ENCODE measurements at regions not wholly inside any gene's neighbourhood (a gene's known extent, or its start where the extent isn't known, plus 50 kb on each side); places are given as distances from the start of the nearest gene placed in this dataset.

- no peak for TF ChIP-seq EZH2phosphoT487 (conservative IDR thresholded peaks at IDR 0.05; ENCODE audit: low read length)
- TF ChIP-seq, protein P1, sequence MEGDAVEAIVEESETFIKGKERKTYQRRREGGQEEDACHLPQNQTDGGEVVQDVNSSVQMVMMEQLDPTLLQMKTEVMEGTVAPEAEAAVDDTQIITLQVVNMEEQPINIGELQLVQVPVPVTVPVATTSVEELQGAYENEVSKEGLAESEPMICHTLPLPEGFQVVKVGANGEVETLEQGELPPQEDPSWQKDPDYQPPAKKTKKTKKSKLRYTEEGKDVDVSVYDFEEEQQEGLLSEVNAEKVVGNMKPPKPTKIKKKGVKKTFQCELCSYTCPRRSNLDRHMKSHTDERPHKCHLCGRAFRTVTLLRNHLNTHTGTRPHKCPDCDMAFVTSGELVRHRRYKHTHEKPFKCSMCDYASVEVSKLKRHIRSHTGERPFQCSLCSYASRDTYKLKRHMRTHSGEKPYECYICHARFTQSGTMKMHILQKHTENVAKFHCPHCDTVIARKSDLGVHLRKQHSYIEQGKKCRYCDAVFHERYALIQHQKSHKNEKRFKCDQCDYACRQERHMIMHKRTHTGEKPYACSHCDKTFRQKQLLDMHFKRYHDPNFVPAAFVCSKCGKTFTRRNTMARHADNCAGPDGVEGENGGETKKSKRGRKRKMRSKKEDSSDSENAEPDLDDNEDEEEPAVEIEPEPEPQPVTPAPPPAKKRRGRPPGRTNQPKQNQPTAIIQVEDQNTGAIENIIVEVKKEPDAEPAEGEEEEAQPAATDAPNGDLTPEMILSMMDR (IDR thresholded peaks at IDR 0.05; ENCODE audit: insufficient read depth, low read length, poor library complexity, severe bottlenecking), result no peak
- no peak overlapping the region for H3K4me2 ChIP-seq (ENCODE audit: low read depth, low read length, poor library complexity, severe bottlenecking)
Observed at GRCh38 chr9:86459191-86459590, 105.0 kb upstream of the TUT7 start.

GRCh38 chr9:86458191-86458855, 104.1 kb upstream of the TUT7 start:
- TF ChIP-seq, protein P1 (IDR thresholded peaks at IDR 0.05; ENCODE audit: insufficient read depth, low read length, poor library complexity, severe bottlenecking), result no peak
- TF ChIP-seq EZH2phosphoT487 (conservative IDR thresholded peaks at IDR 0.05; ENCODE audit: low read length), result no peak
- H2AFZ ChIP-seq (ENCODE audit: low read depth, low read length, severe bottlenecking), result no peak overlapping the region

More at GRCh38 chr9:86459191-86459590, 105.0 kb upstream of the TUT7 start:
- H3K9me3 ChIP-seq (ENCODE audit: insufficient read depth, low read length), result no peaks in the 10 kb centered on the region
- H3K4me3 ChIP-seq (ENCODE audit: insufficient read depth, low read length, poor library complexity, severe bottlenecking), result no peak overlapping the region
- no peak overlapping the region for H3K27ac ChIP-seq (ENCODE audit: low read depth, low read length)
- no peaks in the 10 kb centered on the region for H3F3A ChIP-seq (ENCODE audit: insufficient read depth)
- H3K79me2 ChIP-seq (ENCODE audit: insufficient read depth, low read length), result no peaks in the 10 kb centered on the region
- no peak overlapping the region for H2AFZ ChIP-seq (ENCODE audit: low read depth, low read length, severe bottlenecking)
- H3K36me3 ChIP-seq (ENCODE audit: low read length), result no peaks in the 10 kb centered on the region
- H3K27me3 ChIP-seq (ENCODE audit: low read length), result no peaks in the 10 kb centered on the region
- no peaks in the 10 kb centered on the region for H4K20me1 ChIP-seq (ENCODE audit: low read depth, low read length)
- H3K9me2 ChIP-seq (replicated peaks; ENCODE audit: insufficient read depth, low read length), result no peaks in the 10 kb centered on the region
- no peak overlapping the region for H3K9ac ChIP-seq (ENCODE audit: low read length)

DNA sequence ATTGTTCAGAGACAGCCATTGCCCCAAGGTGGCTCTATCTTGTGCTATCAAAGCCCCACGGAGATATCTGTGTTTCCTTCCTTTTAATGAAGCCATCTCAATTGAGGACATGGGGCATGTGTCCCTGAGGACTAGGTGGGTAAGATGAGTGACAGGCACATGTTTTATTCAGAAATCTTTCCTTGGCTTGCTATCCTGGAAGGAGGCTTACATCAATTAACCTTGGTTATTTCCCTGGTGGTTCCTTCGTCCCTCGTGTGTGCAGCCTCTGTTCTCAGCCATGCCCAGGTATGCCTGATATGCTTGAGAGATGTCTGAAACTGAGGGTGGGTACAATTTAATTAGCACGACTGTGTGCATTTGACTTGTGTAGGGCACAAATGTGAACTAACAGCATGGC, 102.2 kb upstream of the TUT7 start:
- Histone ChIP-seq H3K9me2 (replicated peaks; ENCODE audit: insufficient read depth, low read length) (no peaks in the 10 kb centered on the region), H4K20me1 (ENCODE audit: low read depth, low read length) (no peaks in the 10 kb centered on the region), H3K4me2 (ENCODE audit: low read depth, low read length, poor library complexity, severe bottlenecking) (no peak overlapping the region), H3K36me3 (ENCODE audit: low read length) (no peaks in the 10 kb centered on the region), H3K9me3 (ENCODE audit: insufficient read depth, low read length) (no peaks in the 10 kb centered on the region), H2AFZ (ENCODE audit: low read depth, low read length, severe bottlenecking) (no peak overlapping the region), H3K9ac (ENCODE audit: low read length) (no peak overlapping the region), H3K27me3 (ENCODE audit: low read length) (no peaks in the 10 kb centered on the region), H3F3A (ENCODE audit: insufficient read depth) (no peaks in the 10 kb centered on the region), H3K27ac (ENCODE audit: low read depth, low read length) (no peak overlapping the region), H3K4me3 (ENCODE audit: insufficient read depth, low read length, poor library complexity, severe bottlenecking) (no peak overlapping the region), H3K79me2 (ENCODE audit: insufficient read depth, low read length) (no peaks in the 10 kb centered on the region)
- TF ChIP-seq, protein P1 (IDR thresholded peaks at IDR 0.05; ENCODE audit: insufficient read depth, low read length, poor library complexity, severe bottlenecking), result no peak
- no peak for TF ChIP-seq EZH2phosphoT487 (conservative IDR thresholded peaks at IDR 0.05; ENCODE audit: low read length)

More at GRCh38 chr9:86458191-86458855, 104.1 kb upstream of the TUT7 start:
- no peak overlapping the region for H3K27ac ChIP-seq (ENCODE audit: low read depth, low read length)
- H3K79me2 ChIP-seq (ENCODE audit: insufficient read depth, low read length), result no peaks in the 10 kb centered on the region
- no peak overlapping the region for H3K4me2 ChIP-seq (ENCODE audit: low read depth, low read length, poor library complexity, severe bottlenecking)
- H3K4me3 ChIP-seq (ENCODE audit: insufficient read depth, low read length, poor library complexity, severe bottlenecking), result no peak overlapping the region
- H3K9me2 ChIP-seq (replicated peaks; ENCODE audit: insufficient read depth, low read length), result no peaks in the 10 kb centered on the region
- no peaks in the 10 kb centered on the region for H4K20me1 ChIP-seq (ENCODE audit: low read depth, low read length)
- H3K36me3 ChIP-seq (ENCODE audit: low read length), result no peaks in the 10 kb centered on the region
- H3K9me3 ChIP-seq (ENCODE audit: insufficient read depth, low read length), result no peaks in the 10 kb centered on the region
- H3K9ac ChIP-seq (ENCODE audit: low read length), result no peak overlapping the region
- no peaks in the 10 kb centered on the region for H3F3A ChIP-seq (ENCODE audit: insufficient read depth)
- H3K27me3 ChIP-seq (ENCODE audit: low read length), result no peaks in the 10 kb centered on the region
